ENCODE measurements at regions not wholly inside any gene's neighbourhood (a gene's known extent, or its start where the extent isn't known, plus 50 kb on each side); places are given as distances from the start of the nearest gene placed in this dataset.

DNA sequence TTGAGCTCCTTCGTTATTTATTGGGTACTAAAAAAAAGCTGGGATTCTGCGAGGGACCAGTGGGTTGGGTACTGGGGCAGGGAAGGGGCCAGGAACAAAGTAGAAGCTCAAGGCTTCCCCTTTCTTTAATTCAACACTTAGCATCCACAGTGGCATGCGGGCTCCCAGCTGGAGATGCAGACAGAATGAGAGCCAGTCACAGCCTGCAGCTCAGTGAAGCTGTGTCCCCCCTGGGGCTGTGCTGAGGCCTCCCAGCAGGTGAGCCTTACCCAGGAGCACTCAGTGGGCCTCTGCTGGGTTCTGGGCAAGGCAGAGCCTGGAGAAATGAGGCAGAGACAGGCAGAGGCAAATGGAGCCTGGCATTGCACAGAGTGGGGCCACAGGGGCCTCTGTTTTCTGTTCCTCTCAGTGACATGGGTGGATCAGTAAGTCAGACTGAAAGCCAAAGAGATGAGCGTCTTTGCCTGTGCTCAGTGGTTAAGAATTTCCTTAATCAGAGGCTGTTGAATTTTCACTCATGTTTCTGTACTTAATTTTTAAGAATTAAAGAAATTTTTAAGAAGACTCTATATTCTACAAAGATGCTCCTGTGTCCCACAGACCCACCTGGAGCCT, 181.4 kb upstream of the RBPJ start:
- no peak for DNase-seq

DNA sequence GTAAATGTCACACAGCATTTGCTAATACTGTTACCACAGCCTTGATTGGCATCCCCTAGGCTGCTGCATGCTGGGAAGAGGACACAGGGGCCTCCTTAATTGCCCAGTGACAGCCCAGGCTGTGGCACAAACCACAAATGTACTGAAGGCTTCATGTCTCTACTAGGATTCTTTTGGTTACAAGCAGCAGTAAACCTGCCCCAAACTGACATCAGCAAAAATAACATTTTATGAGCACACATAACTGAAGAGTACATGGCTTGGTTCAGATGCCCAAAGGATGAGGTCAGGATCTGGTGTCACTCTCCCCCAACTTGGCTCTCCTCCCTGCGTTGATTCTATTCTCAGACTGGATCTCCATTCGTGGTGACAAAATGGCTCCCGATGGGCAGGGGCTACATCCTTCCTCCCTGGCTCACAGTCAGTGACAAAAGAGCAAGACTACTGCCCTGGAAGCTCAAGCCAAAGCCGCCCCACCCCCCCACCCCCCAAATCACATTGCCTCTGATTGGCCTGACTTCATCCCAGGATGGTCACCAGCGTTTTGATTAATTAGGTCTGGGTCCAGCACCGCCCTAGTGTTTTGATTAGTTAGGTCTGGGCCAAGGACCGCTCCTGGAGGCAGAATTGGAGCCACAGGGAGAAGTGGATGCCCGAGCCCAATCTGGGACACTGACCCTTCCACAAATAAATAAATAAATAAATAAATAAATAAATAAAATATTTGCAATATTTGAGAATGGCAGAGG, 180.5 kb upstream of the RBPJ start:
- no peak for DNase-seq

DNA sequence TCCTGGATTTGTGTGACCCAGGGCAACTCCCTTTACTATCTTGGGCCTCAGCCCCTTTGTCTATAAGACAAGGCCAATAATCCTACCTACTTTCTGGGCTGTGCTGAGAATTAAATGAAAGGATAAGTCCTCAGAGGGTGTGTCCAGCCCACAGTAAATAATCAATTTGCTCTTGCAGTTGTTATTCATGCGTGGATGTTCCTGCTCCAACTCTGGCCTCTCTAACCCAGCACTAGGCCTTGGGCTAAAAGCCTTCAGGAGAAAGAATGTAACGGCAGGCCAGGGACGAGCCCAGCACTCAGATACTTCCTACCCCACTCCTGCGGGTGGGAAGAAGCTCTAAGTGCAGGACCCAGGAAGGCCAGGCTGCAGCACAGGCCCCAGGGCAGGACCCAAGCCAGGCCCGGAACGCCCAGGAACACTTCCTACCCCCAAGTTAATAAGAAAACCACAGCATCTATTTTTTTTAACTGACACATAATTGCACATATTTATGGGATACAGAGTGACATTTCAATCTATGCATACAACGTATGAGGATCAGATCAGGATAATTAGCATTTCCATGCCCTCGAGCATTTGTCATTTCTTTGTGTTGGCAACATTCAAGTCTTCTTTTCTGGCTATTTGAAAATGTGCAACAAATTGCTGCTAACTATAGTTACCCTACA, 179.6 kb upstream of the RBPJ start:
- DNase-seq = no peak

DNA sequence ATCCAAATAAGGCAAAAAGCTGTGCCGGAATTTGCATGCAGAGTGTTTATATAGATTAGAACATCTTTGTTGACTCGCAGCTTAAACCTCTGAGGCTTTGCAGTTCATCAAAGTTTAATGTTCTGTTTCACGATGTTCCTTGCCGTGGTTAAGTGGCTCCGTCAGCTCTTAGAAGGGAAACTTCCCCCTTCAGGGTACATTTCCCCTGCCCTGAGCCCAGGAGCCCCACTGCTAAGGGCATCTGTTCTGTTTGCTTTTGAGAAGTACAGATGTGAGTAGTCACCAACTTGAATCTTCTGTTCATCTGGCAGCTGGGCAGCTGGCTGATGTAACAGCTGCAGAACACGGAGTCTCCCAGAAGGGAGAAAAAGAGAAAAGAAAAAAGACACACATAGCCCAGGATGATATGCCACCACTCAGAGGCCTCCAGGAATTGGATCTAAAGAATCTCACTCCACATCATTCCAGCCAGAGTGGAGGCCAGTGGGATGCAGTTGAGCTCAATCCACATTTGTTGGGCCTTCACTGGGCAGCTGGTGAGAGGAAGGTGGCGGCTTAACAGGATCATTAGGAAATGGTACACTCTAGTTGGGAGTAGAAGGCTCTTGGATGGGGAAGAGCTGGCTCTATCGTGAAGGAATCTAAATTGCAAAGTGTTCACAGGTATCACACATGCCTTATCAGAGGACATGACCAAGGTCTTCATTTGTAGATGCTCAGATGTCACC, 178.7 kb upstream of the RBPJ start:
- DNase-seq = peak; percentile 20

DNA sequence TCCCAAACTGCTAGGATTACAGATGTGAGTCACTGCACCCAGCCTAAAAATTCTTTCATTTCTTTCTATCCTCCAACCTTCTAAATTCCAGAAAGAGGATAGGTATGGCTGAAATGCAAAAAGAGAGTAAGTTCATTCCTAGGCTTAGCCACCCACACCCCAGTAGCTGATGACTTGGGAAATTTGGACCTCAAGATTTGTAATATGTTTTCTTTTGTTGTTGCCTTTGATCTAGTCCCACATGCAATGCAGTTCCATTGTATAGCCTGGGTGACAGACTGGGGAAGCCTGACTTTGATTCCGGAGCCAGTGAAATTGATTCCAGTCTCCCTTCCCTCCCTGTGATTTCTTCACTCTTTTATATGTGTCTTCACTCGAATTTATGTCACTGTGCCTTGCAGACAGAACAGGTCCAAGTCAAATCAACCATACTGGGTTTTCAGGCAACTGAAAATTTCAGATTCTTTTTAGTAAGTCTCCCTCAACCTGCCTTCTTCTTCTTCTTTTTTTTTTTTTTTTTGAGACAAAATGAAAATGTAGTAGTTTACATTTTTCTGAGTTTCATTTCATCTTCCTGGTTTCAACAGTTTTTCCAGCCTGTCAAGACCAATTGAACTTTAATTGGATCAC, 176.2 kb upstream of the RBPJ start:
- DNase-seq = no peak

DNA sequence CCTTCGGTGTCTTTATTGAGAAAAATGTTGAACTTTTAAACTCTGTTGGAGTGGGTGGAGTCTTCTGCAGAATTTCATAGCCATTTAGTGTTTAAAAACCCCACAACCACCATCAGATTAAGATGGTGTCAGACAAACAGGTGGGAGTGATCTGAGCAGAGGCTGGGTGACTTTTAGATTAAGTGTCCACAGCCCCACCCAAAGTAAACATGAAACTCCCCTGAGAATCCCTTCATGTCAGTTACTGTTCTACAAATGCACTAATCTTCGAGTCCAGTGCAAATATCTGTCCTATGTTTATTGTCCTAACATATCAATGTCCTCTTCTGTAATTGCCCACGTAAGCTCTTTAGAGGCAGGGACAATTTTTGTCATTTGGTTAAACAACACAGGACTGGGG, 175.6 kb upstream of the RBPJ start:
- DNase-seq = no peak

DNA sequence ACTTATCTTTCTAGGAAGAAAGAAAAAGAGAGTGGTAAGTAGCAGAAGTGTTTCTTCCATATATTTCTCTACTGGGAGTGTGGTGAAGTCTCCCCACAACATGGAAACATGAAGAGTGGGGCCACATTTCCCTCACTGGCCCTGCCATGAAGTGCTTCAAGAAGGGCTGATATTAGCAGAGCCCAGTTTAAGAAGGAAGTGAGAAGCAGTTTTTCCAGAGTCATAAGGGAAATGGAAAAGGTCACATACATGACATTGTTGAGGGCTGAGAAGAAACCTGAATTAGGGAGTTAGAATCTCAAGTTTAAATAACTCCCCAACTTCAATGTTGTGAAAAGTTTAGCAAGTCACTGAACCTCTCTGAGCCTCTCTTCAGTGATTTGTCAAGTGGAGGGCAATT, 171.9 kb upstream of the RBPJ start:
- no peak for DNase-seq

DNA sequence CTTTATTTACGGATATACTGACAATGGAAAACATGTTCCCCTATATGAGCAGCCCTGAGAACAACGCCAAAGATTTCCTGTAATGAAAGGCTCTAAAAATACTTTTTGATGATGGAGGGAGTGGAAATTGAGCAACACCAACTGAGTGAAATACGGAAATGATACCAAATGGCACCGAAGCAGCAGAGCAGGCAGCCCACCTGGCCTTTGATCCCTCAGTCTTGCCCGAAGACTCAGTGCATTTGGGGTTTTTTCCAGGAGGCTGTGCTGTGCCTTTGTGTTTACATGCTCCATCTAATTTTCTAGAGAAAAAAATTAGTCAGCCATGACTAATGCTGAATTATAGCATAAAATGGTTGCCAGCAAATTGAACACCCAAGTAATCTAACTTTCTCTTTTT, 169.9 kb upstream of the RBPJ start:
- DNase-seq = no peak

DNA sequence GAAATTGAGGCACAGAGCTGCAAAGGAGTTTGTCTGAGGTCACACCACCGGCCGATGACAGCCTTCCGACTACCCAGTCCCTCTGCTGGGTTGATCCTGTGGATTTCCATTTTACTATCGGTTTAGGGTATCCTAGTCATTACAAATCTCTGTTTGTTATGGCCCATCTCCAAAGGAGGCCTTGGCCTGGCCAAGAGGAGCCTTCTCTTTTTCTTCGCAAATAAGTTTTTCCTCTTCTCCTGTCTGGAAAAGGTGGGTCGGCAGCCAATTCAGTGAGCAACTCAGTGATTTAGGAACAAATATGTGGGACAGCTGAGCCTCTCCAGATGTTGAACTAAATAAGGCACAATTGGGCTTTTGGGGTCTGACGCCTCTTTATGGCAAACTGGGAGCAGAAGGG, 169.2 kb upstream of the RBPJ start:
- DNase-seq = no peak

DNA sequence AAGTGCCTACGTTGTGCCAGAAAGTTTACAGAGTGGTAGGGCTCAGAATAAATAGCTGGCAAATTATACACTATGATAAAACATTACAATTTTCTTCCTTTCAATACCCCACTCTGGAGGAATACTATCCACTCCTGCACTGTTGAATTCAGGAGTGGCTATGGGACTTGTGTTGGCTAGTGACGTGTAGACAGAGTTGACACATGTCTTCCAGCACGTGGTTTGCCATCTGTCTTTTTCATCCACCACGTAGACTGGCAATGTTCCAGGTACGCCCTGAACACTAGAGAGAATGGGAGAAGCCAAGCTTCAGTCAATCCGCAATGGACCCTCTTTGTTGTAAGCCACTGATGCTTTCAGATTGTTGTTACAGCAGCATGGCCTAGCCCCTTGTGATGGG, 168.8 kb upstream of the RBPJ start:
- DNase-seq = no peak

DNA sequence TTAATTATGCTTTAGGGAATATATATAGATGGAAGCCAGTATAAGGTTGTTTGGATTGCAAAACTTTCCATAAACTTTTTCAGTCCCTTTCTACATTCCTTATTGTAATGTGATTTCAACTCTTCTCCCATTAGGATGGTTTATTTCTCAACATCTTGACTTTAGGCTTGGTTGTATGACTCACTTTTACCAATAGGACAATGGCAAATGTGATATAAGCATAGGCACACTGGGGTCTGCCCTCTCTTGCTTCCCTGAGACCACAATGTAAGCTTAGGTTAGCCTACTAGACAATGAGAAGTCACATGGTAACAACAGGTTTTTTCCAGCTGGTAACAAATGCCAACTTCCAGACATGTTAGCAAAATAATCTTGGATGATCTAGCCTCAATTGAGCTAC, 163.3 kb upstream of the RBPJ start:
- DNase-seq = no peak

DNA sequence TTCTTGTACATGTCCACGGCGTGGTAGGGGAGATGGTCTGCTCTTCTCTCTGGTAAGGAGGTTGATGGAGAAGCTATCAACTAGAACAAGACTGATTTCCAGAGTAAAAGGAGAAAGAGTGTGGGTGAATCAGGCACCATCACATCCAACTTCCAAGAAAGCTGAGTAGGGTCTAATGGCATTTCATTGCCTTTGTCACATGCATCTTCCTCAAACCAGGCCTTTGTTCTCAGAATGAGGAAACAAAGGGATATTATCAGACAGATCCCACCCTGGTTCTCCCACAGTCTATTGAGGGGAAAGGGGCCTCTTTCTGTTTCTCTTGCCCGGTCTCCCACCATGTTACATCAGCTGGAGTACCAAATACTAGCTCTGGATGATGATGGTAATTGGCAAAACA, 160.2 kb upstream of the RBPJ start:
- DNase-seq = no peak

DNA sequence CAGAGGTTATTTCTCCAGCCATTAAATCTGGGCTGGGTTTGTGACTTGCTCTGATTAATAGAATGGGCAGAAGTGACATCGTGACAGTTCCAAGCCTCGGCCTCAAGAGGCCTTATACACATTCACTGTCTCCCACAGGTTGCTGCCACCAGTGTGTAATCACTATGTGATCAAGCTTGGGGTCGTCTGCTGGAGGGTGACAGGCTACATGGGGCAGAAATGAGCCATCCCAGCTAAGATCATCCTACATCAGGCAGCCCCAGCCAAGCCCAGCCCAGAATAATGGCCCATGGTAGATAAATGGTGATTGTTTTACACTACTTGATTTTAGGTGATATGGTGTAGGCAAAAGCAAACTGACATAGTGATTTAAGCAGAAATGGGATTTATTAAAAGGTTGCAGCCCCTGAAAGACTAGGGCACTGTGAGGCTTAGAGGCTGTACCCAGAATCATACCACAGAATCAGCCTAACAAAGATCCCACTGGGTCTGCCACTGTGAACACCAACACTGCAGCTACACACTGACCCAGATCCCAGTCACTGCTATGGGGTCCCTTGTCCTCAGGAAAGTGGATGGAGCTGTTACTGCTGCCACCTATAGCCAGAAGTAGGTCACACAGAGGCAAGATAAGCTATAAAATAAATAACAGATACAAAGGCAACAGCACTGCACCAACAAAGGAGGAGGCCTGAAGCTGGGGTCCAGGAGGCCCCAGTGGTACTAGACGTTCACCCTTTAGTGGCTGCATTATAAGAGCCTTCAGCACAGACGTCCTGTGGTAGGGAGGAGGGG, 159.6 kb upstream of the RBPJ start:
- no peak for DNase-seq

DNA sequence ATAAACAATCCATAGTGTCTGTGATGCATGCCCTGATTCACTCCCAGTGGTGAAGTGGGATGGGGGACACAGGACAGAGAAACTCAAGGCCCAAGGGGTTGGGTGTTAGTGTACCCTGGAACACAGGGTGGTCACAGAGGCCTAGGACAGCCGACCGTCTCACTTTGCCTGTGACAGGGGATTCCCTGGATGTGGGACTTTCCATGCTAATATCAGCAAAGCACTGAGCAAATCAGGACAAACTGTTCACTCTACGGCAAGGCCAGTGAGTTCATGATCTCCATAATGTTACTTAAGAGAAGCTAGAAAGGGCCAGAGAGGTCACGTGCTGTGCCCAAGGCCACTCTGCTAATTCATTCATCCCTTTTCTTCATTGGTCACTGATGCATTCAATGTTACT, 158.7 kb upstream of the RBPJ start:
- DNase-seq = no peak

DNA sequence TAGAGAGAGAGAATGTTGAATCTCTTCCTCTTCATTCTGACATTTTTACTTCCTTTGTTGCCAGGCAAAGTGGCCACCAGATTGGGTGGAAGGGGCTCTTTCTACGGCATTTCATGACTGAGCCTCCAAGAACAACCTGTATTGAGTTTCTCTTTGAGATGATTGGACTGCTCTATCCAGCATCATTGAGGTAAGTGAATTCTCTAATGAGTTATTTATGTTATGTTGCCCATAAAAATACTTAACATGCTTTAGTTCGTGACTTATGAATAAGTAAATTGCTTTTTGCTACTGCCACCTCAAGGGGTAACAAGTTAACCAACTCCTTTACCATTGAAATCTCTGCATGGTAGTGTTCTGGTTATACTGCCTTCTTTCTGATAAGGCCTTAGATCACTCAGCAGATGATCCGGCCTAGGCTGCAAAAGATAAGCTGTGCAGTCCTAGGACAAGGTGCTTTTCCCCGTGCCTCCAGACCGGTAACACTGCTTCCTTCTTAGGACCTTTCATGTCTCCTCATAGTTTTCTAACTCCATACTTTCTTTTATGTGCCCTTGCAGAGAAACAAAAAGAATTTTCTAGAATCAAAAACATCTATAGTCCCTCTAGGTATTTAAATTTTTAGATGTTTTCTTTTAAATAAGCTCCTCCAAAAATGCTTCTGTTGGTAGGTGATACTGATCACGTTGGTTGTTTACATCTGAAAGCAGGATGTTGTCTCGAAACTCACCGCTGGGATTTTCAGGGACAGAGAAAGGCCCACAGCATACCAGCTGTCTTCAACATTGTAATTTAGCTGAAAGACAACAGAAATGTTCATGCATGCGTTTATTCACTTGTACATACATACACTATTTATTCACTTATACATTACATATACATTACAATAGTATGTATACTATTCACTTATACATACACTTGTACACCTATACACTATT, 157.1 kb upstream of the RBPJ start:
- no peak for DNase-seq

DNA sequence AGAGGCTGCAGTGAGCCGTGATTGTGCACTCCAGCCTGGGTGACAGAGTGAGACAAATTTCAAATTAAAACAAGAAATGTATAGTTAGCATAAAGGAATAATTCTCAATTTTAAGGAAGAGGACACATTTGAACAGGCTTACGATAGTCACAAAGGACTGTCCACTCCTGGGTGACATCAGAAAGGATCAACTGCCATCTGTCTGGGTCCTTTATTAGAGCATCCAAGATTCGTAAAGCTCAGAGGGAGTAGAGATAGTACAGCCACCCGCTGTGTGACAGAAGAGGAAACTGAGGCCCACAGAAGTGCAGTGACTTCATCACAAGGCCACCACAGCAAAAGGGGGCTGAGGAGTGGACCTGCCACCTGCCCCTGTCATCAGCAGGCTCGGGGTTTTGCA, 149.3 kb upstream of the RBPJ start:
- no peak for DNase-seq

DNA sequence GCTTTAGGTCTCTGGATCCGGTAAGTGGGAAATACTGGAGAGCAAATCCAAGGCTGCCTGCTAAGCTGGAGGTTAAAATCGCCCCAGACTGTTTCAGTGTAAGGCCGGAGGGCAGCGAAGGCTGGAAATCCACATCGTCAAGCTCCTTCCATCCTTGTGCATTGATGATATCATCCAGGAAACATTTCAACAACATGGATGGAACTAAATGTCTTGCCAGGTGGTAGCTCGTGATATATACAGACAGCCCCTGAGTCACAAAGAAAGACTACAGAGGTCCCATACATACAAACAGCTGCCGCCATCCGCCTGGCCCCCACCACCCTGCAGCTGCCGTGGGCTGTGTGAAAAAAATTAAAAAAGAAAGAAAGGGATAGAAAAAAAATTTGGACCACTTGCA, 148.9 kb upstream of the RBPJ start:
- DNase-seq = no peak

DNA sequence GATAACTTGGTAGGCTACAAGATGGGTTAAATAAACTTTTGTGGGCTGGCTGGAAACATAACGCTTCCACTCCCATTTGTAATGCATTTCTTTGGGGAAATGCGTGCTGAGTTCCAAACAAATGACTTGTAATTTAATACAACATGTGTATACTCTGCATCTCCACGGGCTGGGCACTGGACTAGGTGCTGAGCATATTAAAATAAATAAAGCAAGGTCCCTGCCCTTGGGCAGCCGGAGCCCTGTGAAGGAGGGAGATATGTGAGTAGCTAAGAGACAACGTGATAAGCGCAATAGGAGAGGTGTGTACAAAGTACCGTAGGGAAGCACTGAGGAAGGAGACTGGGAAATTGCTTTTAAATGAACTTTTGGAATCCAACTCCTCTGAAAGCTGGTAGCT, 147.2 kb upstream of the RBPJ start:
- no peak for DNase-seq

DNA sequence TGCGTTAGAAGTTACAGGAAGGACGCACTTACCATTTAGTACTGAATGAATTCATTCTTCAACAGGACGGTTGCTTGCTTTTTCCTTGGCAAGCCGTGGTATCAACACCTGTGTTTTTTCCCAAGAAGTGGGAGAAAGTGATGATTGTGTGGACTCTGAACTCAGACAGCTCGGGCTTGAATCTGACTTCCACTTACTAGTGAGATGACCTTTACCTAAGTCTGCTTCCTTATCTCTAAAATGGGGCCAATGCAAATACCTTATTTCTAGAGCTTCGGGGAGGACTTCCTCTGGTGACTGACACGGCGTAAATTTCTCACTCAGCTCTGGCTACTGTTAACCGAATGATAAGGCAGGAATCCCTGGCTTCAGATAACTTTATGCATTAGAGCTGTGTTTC, 146.8 kb upstream of the RBPJ start:
- no peak for DNase-seq
